Kidney capillary endothelial cell (primary cell): ENCODE measurements at regions not wholly inside any gene's neighbourhood (a gene's known extent, or its start where the extent isn't known, plus 50 kb on each side); places are given as distances from the start of the nearest gene placed in this dataset.

Source experiments
- DNase-seq: peaks from one replicate; pipeline ENCODE4 v3.0.0-alpha.2; 2018; ENCODE audit warnings: low spot score

- DNase-seq: no peak
Measured at GRCh38 chr15:69951898-69952555, 145.7 kb downstream of the TLE3 start.

- DNase-seq: no peak
Measured at GRCh38 chr15:69953051-69953450, 144.7 kb downstream of the TLE3 start.

- DNase-seq: no peak
Measured at GRCh38 chr15:69953816-69954215, 143.9 kb downstream of the TLE3 start.

- DNase-seq: no peak
Measured at GRCh38 chr15:69954666-69955065, 143.1 kb downstream of the TLE3 start.

- DNase-seq: no peak
Measured at GRCh38 chr15:69955240-69955894, 142.3 kb downstream of the TLE3 start.

- DNase-seq: no peak
Measured at GRCh38 chr15:69956417-69956816, 141.3 kb downstream of the TLE3 start.

- no peak for DNase-seq
Measured at GRCh38 chr15:69957175-69957574, 140.5 kb downstream of the TLE3 start.

GRCh38 chr15:69958496-69959084, 139.1 kb downstream of the TLE3 start:
- no peak for DNase-seq

GRCh38 chr15:69962561-69962960, 135.2 kb downstream of the TLE3 start:
- no peak for DNase-seq

- DNase-seq: no peak
Measured at GRCh38 chr15:69963385-69963784, 134.3 kb downstream of the TLE3 start.

- no peak for DNase-seq
Measured at GRCh38 chr15:69971771-69972170, 125.9 kb downstream of the TLE3 start.

GRCh38 chr15:69972436-69972835, 125.3 kb downstream of the TLE3 start:
- no peak for DNase-seq

- peak; percentile 35 for DNase-seq
Measured at GRCh38 chr15:69973102-69973714, 124.5 kb downstream of the TLE3 start.

GRCh38 chr15:69973880-69974279, 123.8 kb downstream of the TLE3 start:
- no peak for DNase-seq

GRCh38 chr15:69974321-69974720, 123.4 kb downstream of the TLE3 start:
- no peak for DNase-seq

GRCh38 chr15:69976366-69976994, 121.2 kb downstream of the TLE3 start:
- peak; percentile 75 for DNase-seq

- DNase-seq: no peak
Measured at GRCh38 chr15:69978603-69979002, 119.1 kb downstream of the TLE3 start.

GRCh38 chr15:69979262-69979661, 118.5 kb downstream of the TLE3 start:
- DNase-seq: peak; percentile 45

GRCh38 chr15:69979783-69980182, 117.9 kb downstream of the TLE3 start:
- DNase-seq: no peak

- no peak for DNase-seq
Measured at GRCh38 chr15:69980341-69981059, 117.2 kb downstream of the TLE3 start.

GRCh38 chr15:69982037-69982436, 115.7 kb downstream of the TLE3 start:
- DNase-seq: no peak

- no peak for DNase-seq
Measured at GRCh38 chr15:69983696-69984265, 113.9 kb downstream of the TLE3 start.
